Activated CD4-positive, alpha-beta T cell treated with anti-CD3 and anti-CD28 coated beads for 36 hours (primary cell): ENCODE measurements at regions not wholly inside any gene's neighbourhood (a gene's known extent, or its start where the extent isn't known, plus 50 kb on each side); places are given as distances from the start of the nearest gene placed in this dataset.

Experiments
- ATAC-seq: fragments of 200-7000 bp; cut with Tn5 transposase; one replicate; pipeline ENCODE4 v1.10.0; 2021; ENCODE audit warnings: mild to moderate bottlenecking, moderate library complexity
- CTCF ChIA-PET: fragments of 350-600 bp; sonication (Branson Sonifier 250); formaldehyde crosslinking; loops from one replicate; lab custom pipeline; 2021; ENCODE audit warnings: antibody characterized with exemption; lab: Charles Lee
- POLR2A ChIA-PET: fragments of 350-600 bp; sonication (Branson Sonifier 250); formaldehyde crosslinking; loops from one replicate; lab custom pipeline; 2021; ENCODE audit warnings: antibody characterized with exemption, inconsistent platforms; lab: Charles Lee
- DNase-seq: peaks from one replicate; pipeline ENCODE4 v3.0.0-alpha.2; 2020
- H3K27ac Mint-ChIP-seq: one replicate; pipeline ENCODE4 v1.8.0; 2021; ENCODE audit warnings: mixed read lengths
- H3K27me3 Mint-ChIP-seq: one replicate; pipeline ENCODE4 v1.8.0; 2021; ENCODE audit warnings: mixed read lengths
- H3K36me3 Mint-ChIP-seq: one replicate; pipeline ENCODE4 v1.8.0; 2021; ENCODE audit warnings: low read depth, mixed read lengths
- H3K4me1 Mint-ChIP-seq: one replicate; pipeline ENCODE4 v1.8.0; 2021; ENCODE audit warnings: mixed read lengths
- H3K4me3 Mint-ChIP-seq: one replicate; pipeline ENCODE4 v1.8.0; 2021; ENCODE audit warnings: mild to moderate bottlenecking, moderate library complexity, mixed read lengths
- H3K9me3 Mint-ChIP-seq: one replicate; pipeline ENCODE4 v1.8.0; 2021; ENCODE audit warnings: low read depth, mixed read lengths
- intact Hi-C, 2 experiments: fragments of 100-400 bp; cut with DNase I in 1 of 2; cut with micrococcal nuclease in 1 of 2; formaldehyde crosslinking; loops; one replicate each; pipeline versions ENCODE4 v1.14.2 to v1.15.1; 2022 to 2024; cut with DNase I, micrococcal nuclease

DNA sequence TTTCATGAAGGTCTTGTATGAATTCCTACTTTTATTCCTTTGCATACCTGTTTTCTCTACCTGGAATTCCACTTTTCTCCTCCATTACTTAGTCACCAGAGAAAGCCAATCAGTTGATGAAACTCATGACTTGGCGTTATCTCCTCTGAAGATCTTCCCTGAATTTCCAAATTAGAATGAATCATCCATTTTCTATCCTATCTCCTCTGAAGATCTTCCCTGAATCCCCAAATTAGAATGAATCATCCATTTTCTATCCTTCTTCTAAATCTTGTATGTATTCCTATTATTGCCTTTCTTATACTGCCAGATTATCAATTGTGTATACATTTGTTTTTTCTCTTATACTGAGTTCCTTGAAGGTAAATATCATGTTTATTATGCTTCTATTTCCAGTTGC lies 440.4 kb downstream of the CCDC85A start:
- POLR2A ChIA-PET: no interaction called here
- ATAC-seq: no peak
- Mint-ChIP-seq H3K27ac (no peak overlapping the region), H3K36me3 (no peaks in the 10 kb centered on the region), H3K27me3 (no peaks in the 10 kb centered on the region), H3K4me1 (no peaks in the 10 kb centered on the region), H3K4me3 (no peak overlapping the region), H3K9me3 (peaks cover 8% of the 10 kb centered on the region)
- DNase-seq: no peak
- CTCF ChIA-PET: no interaction called here
- intact Hi-C loops: no loop called here

DNA sequence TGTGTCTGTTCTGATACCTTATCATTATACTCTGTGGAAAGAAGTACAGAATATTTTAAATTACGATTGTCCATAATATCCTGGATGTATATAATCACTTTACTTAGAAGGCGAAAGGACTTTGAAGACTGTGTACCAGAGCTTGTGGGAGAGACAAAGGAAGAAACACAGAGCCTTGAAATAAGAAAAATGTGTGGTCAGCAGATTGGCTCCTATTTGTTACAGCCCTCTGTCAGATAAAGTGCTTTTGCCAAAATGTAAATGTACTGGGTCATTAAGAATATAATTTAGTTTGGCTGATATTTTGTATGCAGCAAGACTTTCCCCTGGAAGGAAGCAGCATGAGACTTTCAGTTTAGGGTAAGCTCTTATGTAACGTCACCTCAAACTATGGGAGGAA lies 443.1 kb downstream of the CCDC85A start:
- CTCF ChIA-PET: no interaction called here
- ATAC-seq (no peak), DNase-seq (no peak)
- Mint-ChIP-seq H3K27ac (no peak overlapping the region), H3K4me3 (no peak overlapping the region), H3K27me3 (no peaks in the 10 kb centered on the region), H3K36me3 (no peaks in the 10 kb centered on the region), H3K4me1 (no peaks in the 10 kb centered on the region), H3K9me3 (peaks cover 12% of the 10 kb centered on the region)
- intact Hi-C loops: no loop called here
- POLR2A ChIA-PET: no interaction called here

- H3K36me3 Mint-ChIP-seq: no peaks in the 10 kb centered on the region
- H3K27me3 Mint-ChIP-seq: no peaks in the 10 kb centered on the region
- H3K4me1 Mint-ChIP-seq: no peaks in the 10 kb centered on the region
- H3K27ac Mint-ChIP-seq: no peak overlapping the region
- DNase-seq (no peak), ATAC-seq (no peak)
- ChIA-PET CTCF (no interaction called here), POLR2A (no interaction called here)
- peaks cover 9% of the 10 kb centered on the region for H3K9me3 Mint-ChIP-seq
- intact Hi-C loops: no loop called here
- no peak overlapping the region for H3K4me3 Mint-ChIP-seq
Observed at GRCh38 chr2:56630286-56630685, 446.5 kb downstream of the CCDC85A start.

DNA sequence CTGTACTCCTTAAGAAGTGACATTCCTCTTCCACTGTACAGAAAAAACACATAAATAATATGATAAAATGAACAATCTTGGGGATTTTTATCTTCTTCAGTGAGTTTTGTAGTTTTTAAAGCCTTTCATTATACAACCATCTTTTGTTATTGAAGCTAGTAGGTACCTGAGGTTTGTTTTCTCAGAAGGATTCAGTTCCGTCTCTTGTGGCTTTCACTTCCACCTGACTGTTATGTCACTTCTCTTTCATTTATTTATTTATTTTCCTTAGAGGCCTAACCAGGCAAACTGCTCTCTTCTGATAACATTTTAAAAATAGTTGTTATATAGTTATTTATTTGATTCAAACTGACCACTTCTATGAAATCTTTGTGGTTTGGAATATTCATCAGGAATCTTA lies 464.2 kb downstream of the CCDC85A start:
- ATAC-seq (no peak), DNase-seq (no peak)
- ChIA-PET CTCF (no interaction called here), POLR2A (no interaction called here)
- intact Hi-C loops: no loop called here
- Mint-ChIP-seq H3K4me3 (no peak overlapping the region), H3K9me3 (peaks cover 4% of the 10 kb centered on the region), H3K27me3 (no peaks in the 10 kb centered on the region), H3K36me3 (no peaks in the 10 kb centered on the region), H3K4me1 (no peaks in the 10 kb centered on the region), H3K27ac (no peak overlapping the region)

DNA sequence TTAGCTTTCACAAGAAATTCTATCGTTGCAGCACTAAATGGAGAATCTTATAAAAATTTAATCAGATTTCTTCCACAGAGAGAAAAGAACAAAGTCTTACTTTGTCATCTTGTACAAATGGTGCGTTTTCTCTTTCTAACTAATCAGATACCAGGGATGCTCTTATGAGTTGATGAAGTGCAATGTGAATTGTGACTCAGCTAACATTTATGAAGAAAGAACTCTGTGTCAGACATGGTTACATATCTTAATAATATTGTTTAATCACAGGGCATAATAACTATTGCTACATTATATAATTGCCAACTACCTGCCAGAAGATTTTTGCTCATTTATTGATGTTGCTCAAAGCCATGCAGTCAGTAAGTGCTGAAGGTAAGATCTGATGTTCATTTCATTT lies 465.0 kb downstream of the CCDC85A start:
- CTCF ChIA-PET: no interaction called here
- no peaks in the 10 kb centered on the region for H3K27me3 Mint-ChIP-seq
- intact Hi-C loops: no loop called here
- no peaks in the 10 kb centered on the region for H3K4me1 Mint-ChIP-seq
- H3K36me3 Mint-ChIP-seq: no peaks in the 10 kb centered on the region
- H3K9me3 Mint-ChIP-seq: peaks cover 2% of the 10 kb centered on the region
- no peak overlapping the region for H3K27ac Mint-ChIP-seq
- ATAC-seq (no peak), DNase-seq (no peak)
- POLR2A ChIA-PET: no interaction called here
- H3K4me3 Mint-ChIP-seq: no peak overlapping the region

GRCh38 chr2:56654936-56655335 lies 471.1 kb downstream of the CCDC85A start:
- DNase-seq (no peak), ATAC-seq (no peak)
- CTCF ChIA-PET: interaction anchor here (0.6 kb wide), 1 partner anchor 10 kb away, joined by 3 read pairs; no protein-coding TSS in a partner anchor
- H3K4me3 Mint-ChIP-seq: no peak overlapping the region
- H3K27me3 Mint-ChIP-seq: no peaks in the 10 kb centered on the region
- peaks cover 5% of the 10 kb centered on the region for H3K9me3 Mint-ChIP-seq
- POLR2A ChIA-PET: no interaction called here
- no peaks in the 10 kb centered on the region for H3K36me3 Mint-ChIP-seq
- H3K27ac Mint-ChIP-seq: no peak overlapping the region
- intact Hi-C loops: no loop called here
- H3K4me1 Mint-ChIP-seq: no peaks in the 10 kb centered on the region

DNA sequence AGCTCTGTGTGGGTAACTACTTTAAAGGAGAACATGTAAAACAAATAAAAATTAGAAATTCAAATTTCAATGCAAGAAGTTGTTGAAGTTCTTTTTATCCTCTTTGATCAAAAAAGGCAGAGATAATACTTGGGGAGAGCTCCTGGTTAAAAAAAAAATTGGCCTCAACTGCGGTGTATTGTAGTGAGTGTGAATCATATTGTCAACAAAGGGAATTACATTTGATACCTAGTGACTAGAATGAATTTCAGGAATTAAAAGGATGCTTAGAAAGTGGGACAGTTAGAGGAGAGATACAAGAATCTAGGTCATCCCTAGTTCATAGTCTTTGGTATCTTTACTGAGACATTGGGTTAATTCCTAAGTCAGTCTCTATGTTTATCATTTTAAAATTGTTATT lies 473.0 kb downstream of the CCDC85A start:
- Mint-ChIP-seq H3K9me3 (peaks cover 5% of the 10 kb centered on the region), H3K27ac (no peak overlapping the region), H3K4me3 (no peak overlapping the region), H3K4me1 (no peaks in the 10 kb centered on the region), H3K27me3 (no peaks in the 10 kb centered on the region), H3K36me3 (no peaks in the 10 kb centered on the region)
- CTCF ChIA-PET: no interaction called here
- ATAC-seq (no peak), DNase-seq (no peak)
- intact Hi-C loops: no loop called here
- POLR2A ChIA-PET: no interaction called here

DNA sequence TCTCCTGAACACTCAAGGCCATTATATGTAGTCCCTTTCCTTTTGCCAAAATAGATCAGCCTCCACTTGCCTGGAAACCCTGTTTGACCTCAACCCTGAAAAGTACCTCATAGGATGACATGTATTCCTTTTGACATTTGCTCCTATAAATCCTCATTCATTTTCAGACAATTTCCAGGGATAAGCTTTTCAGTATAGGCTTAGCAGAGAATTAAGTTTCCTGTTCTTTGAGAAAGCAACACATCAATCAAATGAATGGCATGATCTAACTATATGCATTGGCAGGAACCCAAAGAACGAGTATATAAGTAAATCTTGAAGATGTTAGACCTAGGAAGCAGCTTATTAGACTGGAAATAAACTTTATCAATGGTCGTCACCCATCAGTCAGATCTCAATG lies 483.0 kb downstream of the CCDC85A start:
- POLR2A ChIA-PET: no interaction called here
- Mint-ChIP-seq H3K27me3 (no peaks in the 10 kb centered on the region), H3K4me1 (no peaks in the 10 kb centered on the region), H3K4me3 (no peak overlapping the region), H3K36me3 (no peaks in the 10 kb centered on the region), H3K9me3 (peaks cover 17% of the 10 kb centered on the region), H3K27ac (no peak overlapping the region)
- ATAC-seq (no peak), DNase-seq (no peak)
- intact Hi-C loops: no loop called here
- CTCF ChIA-PET: no interaction called here

- CTCF ChIA-PET: no interaction called here
- intact Hi-C loops: no loop called here
- ATAC-seq (no peak), DNase-seq (no peak)
- H3K9me3 Mint-ChIP-seq: peaks cover 20% of the 10 kb centered on the region
- H3K36me3 Mint-ChIP-seq: no peaks in the 10 kb centered on the region
- H3K27me3 Mint-ChIP-seq: no peaks in the 10 kb centered on the region
- H3K4me3 Mint-ChIP-seq: no peak overlapping the region
- POLR2A ChIA-PET: no interaction called here
- no peak overlapping the region for H3K27ac Mint-ChIP-seq
- H3K4me1 Mint-ChIP-seq: no peaks in the 10 kb centered on the region
Observed at GRCh38 chr2:56671973-56672569, 488.3 kb downstream of the CCDC85A start.

DNA sequence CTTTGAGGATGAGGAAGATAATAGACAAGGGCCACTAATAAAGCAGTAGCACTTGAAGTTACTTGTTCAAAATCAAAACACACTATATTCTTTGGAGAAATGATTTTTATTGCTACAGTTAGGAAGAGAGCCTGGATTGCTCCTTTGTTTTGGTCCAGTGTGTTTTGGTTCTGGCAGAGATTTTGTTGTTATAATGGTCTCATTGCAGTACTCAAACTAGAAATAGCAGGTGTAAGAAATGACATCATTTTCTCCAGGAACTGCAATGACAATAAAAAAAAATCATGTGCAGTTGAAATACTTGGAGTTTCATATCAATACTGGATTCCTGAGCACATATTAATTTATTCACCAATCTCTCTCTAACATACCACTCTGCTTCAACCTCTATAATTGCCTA lies 490.3 kb downstream of the CCDC85A start:
- no peak overlapping the region for H3K27ac Mint-ChIP-seq
- intact Hi-C loops: no loop called here
- no peak overlapping the region for H3K4me3 Mint-ChIP-seq
- ATAC-seq: no peak
- H3K4me1 Mint-ChIP-seq: no peaks in the 10 kb centered on the region
- POLR2A ChIA-PET: no interaction called here
- H3K9me3 Mint-ChIP-seq: peaks cover 19% of the 10 kb centered on the region
- no peaks in the 10 kb centered on the region for H3K27me3 Mint-ChIP-seq
- DNase-seq: no peak
- no peaks in the 10 kb centered on the region for H3K36me3 Mint-ChIP-seq
- CTCF ChIA-PET: interaction anchor here (0.5 kb wide), 1 partner anchor 957 kb away, joined by 3 read pairs; no protein-coding TSS in a partner anchor

GRCh38 chr2:56676966-56677365 lies 493.2 kb downstream of the CCDC85A start:
- ChIA-PET POLR2A (no interaction called here), CTCF (no interaction called here)
- intact Hi-C loops: no loop called here
- no peak overlapping the region for H3K27ac Mint-ChIP-seq
- no peaks in the 10 kb centered on the region for H3K36me3 Mint-ChIP-seq
- DNase-seq (no peak), ATAC-seq (no peak)
- no peaks in the 10 kb centered on the region for H3K4me1 Mint-ChIP-seq
- no peak overlapping the region for H3K4me3 Mint-ChIP-seq
- H3K9me3 Mint-ChIP-seq: peaks cover 9% of the 10 kb centered on the region
- H3K27me3 Mint-ChIP-seq: no peaks in the 10 kb centered on the region

DNA sequence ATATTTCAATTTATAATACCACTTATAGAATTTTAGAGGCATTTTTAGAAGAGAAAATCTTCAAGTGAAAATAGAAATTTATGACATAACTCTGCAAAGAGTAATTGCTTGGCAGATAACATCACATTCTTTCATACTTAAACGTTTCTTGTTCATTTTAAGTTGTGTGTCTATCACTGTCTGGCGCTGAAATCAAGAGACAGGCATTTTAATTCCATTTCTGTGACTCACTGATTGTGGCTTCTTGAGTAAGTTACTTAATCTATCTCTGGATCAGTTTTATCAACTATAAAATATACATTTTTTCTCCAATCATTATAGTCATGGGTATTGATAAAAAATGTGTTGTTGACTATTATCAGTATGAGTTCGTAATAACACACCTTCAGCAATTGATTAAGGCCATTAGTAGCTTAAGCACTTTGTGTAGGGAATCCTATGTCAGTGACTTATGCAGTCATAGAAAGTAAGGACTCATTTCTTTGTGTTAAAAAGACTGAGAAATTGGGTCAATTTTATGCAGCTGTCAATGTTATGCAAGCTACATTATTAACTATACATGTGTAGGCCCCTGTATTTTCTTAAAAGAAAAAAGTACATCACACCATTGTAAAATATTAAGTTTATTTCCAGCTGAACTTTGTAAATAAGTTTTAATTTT lies 497.3 kb downstream of the CCDC85A start:
- Mint-ChIP-seq H3K9me3 (peaks cover 7% of the 10 kb centered on the region), H3K4me1 (no peaks in the 10 kb centered on the region), H3K27ac (no peak overlapping the region), H3K27me3 (no peaks in the 10 kb centered on the region), H3K4me3 (no peak overlapping the region), H3K36me3 (no peaks in the 10 kb centered on the region)
- DNase-seq: no peak
- ATAC-seq: no peak
- ChIA-PET POLR2A (no interaction called here), CTCF (no interaction called here)
- intact Hi-C loops: no loop called here
